Stimulated activated CD4-positive, alpha-beta T cell treated with anti-CD3 and anti-CD28 coated beads, Interleukin-15, amount 100 ng/mL, for 48 hours (primary cell): ENCODE measurements at regions not wholly inside any gene's neighbourhood (a gene's known extent, or its start where the extent isn't known, plus 50 kb on each side); places are given as distances from the start of the nearest gene placed in this dataset.

Experiments
- DNase-seq, 2 donors: peaks; one replicate each; pipeline ENCODE4 v3.0.0-alpha.2; 2020; ENCODE audit warnings: low read depth in 2 of 2

GRCh38 chr21:33155422-33155821 lies 74.3 kb upstream of the IFNAR2 start:
- DNase-seq: no peak

DNA sequence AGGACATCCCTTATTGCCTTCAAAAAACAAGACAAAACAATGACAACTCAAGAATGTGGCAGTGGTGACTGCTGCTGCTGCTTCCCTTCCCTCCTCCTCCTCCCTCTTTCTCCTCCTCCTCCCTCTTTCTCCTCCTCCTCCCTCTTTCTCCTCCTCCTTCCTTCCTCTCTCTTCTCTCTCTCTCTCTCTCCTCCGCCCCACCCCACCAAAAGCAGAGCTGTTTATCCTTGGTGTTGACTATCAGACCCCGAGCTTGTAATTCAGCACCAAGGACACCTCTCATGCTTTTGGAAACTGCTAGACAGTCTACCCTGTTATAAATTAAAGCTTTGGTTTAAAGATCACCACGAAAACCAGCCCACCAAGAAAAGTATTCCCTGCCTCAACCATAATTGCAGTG lies 72.4 kb upstream of the IFNAR2 start:
- DNase-seq: no peak

DNA sequence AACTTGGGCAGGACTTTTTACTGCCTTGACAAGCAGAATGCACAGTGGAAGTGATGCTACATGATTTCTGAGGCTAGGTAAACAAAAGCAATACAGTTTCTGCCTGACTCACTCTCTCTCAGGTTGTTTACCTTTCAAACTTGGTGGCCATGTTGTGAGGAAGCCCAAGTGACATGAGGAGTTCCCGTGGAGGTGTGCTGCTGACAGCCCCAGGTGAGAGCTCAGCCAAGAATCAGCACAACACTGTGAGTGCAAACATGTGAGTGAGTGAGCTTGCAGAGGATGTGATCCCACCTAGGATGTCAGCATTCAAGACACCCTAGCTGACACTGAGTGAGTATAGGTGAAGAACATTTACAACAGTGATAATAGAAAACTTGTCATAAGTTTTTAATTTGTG lies 71.1 kb upstream of the IFNAR2 start:
- DNase-seq: no peak

GRCh38 chr21:33162436-33162951 lies 67.2 kb upstream of the IFNAR2 start:
- no peak for DNase-seq

DNA sequence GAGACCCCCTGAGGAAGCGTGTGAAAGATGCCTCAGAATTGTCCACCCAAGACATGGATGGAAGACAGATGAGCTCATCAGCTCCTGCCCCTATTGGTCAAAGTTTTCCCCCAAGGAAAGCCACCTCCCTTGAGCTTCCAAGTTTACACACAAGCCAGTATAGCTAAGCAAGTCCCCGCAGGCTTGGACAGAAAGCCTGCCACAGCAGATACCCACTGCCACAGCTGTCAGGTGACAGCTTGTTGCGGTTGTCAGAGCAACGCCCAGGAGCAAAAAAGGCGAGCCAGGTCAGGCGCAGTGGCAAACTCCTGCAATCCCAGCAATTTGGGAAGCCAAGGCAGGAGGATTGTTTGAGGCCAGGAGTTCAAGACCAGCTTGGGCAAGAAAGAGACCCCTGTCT lies 60.9 kb upstream of the IFNAR2 start:
- DNase-seq: no peak

GRCh38 chr21:33169359-33169758 lies 60.4 kb upstream of the IFNAR2 start:
- no peak for DNase-seq

DNA sequence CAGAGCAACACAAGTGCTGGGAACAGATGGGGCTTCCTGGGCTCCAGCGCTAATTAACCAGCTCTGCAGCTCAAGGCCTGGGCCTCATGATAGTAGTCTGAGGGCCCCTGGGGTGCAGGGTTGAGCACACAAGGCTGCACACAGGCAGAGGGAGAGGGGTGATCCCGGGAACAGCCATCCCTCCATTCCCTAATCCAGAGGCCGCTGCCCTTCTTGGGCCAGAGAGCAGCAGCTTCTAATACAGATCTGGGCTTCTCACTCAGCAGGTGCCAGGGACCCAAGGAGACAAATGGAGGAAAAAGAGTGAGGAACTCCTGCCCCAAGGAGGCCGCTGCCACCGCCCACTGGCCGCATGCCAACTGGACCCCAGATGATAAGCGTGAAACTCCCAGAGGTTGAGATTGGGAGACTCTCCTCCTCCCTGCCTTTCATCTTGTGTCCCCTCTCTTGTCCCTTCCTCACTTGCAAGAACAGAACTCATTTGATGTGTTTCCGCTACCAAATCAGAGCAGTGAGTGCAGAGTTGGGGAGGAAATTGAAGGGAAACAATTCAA lies 58.0 kb upstream of the IFNAR2 start:
- no peak for DNase-seq

GRCh38 chr21:33174756-33175155 lies 55.0 kb upstream of the IFNAR2 start:
- no peak for DNase-seq
